DND-41 (cell line): ENCODE measurements at regions not wholly inside any gene's neighbourhood (a gene's known extent, or its start where the extent isn't known, plus 50 kb on each side); places are given as distances from the start of the nearest gene placed in this dataset.

ENCODE experiments used
- EZH2 ChIP-seq: IDR thresholded peaks from 3 replicates; pipeline ENCODE4 v1.6.1; 2012; ENCODE audit warnings: borderline replicate concordance, low read depth, mild to moderate bottlenecking, moderate library complexity, low read length, inconsistent platforms; ENCODE audit not compliant: severe bottlenecking
- TF ChIP-seq, protein P1 (sequence below): IDR thresholded peaks from 2 replicates; pipeline ENCODE4 v1.5.1; 2012; ENCODE audit warnings: borderline replicate concordance, low read length, moderate library complexity, mild to moderate bottlenecking; ENCODE audit not compliant: poor library complexity, severe bottlenecking; ENCODE audit errors: extremely low read depth

DNA sequence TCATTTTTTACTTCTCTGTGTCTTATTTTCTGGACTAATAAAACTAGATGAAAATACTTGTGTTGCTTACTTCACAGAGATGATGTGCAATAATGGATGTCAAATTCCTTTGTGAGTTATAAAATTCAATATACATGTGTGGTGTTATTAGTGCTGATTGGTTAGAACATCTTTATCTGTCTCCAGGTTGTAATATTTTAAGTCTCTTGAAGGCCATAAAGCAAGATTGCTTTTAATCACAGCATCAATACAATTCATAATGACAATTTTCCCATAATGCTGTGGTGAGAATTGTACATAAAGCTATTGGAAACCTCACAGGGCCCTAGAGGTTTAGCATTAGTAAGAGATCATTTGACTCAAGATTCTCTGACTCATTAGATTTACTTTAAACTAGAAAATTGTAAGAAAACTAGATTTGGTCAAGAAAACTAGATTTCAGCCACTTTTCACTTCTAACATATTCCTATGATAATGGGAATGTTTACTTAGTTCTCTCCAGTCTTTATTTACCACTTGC, 963.7 kb downstream of the REEP3 start:
- no peak for TF ChIP-seq EZH2
- TF ChIP-seq, protein P1, sequence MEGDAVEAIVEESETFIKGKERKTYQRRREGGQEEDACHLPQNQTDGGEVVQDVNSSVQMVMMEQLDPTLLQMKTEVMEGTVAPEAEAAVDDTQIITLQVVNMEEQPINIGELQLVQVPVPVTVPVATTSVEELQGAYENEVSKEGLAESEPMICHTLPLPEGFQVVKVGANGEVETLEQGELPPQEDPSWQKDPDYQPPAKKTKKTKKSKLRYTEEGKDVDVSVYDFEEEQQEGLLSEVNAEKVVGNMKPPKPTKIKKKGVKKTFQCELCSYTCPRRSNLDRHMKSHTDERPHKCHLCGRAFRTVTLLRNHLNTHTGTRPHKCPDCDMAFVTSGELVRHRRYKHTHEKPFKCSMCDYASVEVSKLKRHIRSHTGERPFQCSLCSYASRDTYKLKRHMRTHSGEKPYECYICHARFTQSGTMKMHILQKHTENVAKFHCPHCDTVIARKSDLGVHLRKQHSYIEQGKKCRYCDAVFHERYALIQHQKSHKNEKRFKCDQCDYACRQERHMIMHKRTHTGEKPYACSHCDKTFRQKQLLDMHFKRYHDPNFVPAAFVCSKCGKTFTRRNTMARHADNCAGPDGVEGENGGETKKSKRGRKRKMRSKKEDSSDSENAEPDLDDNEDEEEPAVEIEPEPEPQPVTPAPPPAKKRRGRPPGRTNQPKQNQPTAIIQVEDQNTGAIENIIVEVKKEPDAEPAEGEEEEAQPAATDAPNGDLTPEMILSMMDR = no peak
